ENCODE measurements at regions not wholly inside any gene's neighbourhood (a gene's known extent, or its start where the extent isn't known, plus 50 kb on each side); places are given as distances from the start of the nearest gene placed in this dataset.

DNA sequence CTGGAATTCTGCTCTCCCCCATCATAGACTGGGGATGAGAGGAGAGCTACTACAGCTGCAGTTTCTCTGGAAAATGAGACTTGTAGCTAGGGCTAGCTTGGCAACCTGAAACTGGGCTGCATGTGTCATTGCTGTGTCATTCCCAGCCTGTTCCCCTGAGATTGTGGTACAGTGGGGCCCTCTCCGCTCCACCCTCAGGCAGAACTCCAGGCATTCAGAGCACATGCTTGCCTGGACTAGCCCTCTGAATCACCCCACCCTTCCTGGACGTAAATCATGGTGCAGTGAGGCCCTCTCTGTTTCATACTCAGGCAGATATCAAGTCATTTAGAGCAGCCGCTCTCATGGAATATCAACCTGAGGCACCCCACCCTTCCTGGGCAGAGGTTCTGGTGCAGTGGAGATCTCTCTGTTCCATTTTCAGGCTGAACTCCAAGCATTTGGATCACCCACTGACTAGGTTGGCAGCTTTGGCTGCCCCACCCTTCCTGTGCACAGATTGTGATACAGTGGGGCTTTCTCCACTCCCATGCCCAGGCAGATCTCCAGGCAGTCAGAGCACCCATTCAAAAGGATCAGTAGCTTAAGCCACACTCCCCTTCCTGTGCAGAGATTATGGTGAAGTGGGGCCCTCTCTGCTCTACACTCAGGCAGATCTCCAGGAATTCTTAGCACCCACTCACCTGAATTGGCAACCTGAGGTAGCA, 274.4 kb downstream of the C11orf87 start:
- TF ChIP-seq ISL1 (CRISPR knock-in tag; IDR thresholded peaks at IDR 0.05), result no peak
- TF ChIP-seq, protein P1, sequence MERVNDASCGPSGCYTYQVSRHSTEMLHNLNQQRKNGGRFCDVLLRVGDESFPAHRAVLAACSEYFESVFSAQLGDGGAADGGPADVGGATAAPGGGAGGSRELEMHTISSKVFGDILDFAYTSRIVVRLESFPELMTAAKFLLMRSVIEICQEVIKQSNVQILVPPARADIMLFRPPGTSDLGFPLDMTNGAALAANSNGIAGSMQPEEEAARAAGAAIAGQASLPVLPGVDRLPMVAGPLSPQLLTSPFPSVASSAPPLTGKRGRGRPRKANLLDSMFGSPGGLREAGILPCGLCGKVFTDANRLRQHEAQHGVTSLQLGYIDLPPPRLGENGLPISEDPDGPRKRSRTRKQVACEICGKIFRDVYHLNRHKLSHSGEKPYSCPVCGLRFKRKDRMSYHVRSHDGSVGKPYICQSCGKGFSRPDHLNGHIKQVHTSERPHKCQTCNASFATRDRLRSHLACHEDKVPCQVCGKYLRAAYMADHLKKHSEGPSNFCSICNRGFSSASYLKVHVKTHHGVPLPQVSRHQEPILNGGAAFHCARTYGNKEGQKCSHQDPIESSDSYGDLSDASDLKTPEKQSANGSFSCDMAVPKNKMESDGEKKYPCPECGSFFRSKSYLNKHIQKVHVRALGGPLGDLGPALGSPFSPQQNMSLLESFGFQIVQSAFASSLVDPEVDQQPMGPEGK (CRISPR knock-in tag; IDR thresholded peaks at IDR 0.05; ENCODE audit: borderline replicate concordance), result no peak
- no peak for TF ChIP-seq SNAI2 (CRISPR knock-in tag; IDR thresholded peaks at IDR 0.05)
- no peak for TF ChIP-seq OSR1 (CRISPR knock-in tag; IDR thresholded peaks at IDR 0.05)
- TF ChIP-seq PPARA (CRISPR knock-in tag; IDR thresholded peaks at IDR 0.05; ENCODE audit: borderline replicate concordance), result no peak

Measured in SK-N-SH treated with all-trans-retinoic acid at 6 μM for 48 hours (cell line).